GM21619 (cell line): ENCODE measurements at regions not wholly inside any gene's neighbourhood (a gene's known extent, or its start where the extent isn't known, plus 50 kb on each side); places are given as distances from the start of the nearest gene placed in this dataset.

Experiments used
- ATAC-seq: cut with Tn5 transposase; IDR thresholded peaks from one replicate; pipeline ENCODE4 v1.9.1; 2021; ENCODE audit not compliant: unreplicated experiment

GRCh38 chr14:101705733-101706508 is 55.6 kb upstream of the PPP2R5C start:
- ATAC-seq, result no peak

DNA sequence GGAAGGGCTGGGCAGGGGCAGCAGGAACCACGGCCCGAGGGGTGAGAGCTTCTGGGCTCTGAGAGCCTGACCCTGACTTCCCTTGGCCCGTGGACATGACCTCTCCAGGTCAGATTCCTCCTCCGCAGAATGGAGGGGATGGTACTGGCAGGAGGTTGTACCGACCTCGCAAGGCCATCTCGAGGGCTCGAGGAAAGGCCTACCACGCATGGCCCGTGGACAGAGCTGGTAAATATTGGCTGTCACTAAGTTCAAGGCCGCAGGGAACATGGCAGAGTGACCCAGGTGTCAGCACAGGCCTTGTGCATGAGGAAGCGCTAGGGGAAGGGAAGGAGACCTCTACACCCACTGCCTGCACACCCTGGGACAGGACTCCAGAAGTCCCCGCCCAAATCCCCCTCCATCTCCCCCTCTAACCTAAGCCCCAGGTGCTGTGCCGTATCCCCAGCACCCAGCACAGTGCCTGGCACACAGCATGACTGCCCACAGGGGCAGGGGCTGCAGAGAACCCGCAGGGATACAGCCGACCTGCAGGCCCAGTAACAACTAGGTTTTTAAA is 54.9 kb upstream of the PPP2R5C start:
- ATAC-seq, result no peak

DNA sequence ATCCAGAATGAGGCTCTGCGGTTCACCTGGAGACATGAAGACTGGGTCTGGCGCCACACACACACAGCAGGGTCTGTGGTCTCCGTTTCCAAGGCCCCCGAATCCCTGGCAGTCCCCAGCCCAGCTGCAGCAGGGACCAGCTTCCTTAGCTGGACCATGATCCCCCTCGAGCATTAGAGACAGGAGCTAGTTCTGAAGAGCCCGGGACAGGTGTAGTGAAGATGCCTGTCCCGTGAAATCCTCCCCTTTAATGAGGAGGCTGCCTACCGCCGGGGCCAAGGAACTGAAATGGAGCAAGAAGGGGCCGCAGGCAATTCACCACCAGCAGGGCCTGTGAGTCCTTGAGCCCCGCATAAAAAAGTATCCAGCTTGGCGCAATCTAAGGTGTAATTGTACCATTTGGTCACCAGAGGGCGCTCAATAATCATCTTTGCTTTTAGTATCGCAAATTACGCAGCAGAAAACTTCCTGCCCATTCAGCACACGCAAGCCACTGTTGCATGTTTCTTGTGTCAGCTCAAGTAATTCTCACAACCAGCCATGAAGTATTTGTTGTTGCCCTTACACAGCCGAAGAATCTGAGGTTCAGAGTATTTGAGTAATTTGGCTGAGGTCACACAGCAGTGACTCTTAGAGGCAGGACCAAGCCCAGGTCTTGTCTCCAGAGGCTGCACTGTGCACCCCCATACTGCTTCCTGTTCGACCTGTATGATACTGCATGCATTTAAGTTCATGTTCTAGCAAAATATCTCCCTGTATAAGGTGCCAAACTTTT is 54.3 kb upstream of the PPP2R5C start:
- no peak for ATAC-seq

DNA sequence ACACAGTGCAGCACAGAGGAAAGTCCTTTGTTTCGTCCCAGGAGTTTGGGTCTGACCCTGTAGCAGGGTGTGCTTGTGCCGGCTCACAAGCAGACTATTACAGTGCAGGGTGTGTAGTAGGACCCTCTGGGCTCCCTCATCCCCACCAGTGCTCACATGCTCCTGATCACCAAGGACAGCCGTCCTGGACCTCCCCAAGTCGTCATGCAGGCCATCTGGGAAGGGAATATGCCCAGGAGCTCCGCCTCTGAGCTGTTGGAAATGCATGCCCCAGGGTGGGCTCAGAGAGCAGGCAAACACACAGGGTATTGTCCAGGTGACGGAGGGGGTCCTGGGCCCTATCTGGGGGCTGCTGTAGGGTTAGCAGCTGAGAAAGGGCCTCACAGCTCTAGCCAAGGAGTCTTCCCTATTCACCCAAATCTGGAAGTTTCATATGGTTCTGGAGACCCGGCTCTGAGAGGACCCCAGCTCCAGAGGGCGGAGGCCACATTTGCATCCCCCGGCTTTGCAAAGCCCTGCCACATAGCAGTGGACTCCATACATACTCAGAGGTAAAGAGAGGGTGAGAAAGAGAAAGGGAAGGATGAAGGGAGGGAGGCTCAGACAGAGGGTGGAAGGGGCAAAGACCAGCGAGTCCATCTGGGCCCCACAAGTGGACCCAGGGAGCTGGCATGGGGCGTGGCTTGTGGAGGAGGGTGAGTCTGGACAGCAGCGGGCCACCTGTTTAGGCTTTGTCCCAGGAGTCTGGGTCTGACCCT is 53.5 kb upstream of the PPP2R5C start:
- no peak for ATAC-seq

- ATAC-seq, result no peak
These were observed 52.5 kb upstream of the PPP2R5C start for GRCh38 chr14:101708853-101709532.

DNA sequence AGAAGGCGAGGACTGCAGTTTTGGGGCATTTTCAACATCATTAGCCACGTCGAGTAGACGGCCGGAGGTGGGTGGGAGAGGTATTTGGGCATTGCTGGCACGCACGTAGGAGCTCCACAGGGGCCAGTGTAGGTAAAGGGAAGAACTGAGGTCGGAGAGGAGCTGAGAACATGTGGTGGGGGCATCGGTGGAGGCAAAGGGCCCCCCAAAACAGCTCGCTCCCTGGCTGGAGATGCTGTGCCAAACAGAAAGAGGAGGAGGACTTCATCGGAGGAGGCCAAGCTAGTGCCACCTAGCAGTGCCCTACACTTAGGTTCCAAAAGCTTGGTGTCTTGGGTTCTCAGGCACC is 52.0 kb upstream of the PPP2R5C start:
- ATAC-seq, result no peak

DNA sequence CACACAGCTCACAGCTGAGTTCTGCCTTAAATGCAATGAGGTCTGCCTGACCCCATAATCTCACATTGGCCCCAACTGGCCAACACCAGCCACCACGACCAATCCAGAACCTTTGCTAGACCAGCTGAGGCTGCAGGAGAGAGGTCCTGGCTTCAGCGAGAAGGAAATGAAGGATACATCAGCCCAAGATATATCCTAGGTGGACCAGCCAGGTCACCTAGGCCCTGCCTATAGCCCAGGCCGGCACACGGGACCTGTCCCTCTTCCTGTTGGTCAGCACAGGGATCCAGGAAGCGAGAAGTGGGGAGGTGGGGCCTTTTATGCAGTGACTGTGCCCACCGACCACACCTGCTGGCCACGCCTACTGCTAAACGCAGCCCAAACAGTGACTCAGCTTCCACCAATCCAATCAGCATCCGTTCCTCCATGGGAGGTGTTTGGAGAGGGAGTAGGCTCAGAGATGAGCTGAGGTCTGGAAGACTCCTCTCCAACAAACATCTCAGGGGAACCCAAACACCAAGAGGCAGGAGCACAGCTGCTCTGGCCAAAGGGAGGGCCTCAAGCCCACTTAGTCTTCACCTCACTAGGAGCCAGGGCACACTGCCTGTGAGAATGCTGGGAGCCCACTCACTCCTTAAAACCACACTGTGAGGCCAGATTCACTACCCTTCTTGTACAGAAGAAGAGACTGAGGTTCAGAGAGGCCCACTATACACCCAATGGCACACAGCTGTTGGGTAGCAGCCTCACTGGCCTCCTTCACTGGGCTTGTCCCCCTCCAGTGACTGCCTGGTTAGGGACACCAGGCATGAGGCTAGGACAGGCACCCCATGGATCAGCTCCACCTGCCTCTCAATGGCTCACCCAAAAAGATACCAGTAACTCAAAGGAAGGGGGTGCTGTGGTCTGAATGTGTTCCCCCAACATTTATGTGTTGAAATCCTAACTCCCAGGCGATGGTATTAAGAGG is 51.3 kb upstream of the PPP2R5C start:
- ATAC-seq, result no peak

DNA sequence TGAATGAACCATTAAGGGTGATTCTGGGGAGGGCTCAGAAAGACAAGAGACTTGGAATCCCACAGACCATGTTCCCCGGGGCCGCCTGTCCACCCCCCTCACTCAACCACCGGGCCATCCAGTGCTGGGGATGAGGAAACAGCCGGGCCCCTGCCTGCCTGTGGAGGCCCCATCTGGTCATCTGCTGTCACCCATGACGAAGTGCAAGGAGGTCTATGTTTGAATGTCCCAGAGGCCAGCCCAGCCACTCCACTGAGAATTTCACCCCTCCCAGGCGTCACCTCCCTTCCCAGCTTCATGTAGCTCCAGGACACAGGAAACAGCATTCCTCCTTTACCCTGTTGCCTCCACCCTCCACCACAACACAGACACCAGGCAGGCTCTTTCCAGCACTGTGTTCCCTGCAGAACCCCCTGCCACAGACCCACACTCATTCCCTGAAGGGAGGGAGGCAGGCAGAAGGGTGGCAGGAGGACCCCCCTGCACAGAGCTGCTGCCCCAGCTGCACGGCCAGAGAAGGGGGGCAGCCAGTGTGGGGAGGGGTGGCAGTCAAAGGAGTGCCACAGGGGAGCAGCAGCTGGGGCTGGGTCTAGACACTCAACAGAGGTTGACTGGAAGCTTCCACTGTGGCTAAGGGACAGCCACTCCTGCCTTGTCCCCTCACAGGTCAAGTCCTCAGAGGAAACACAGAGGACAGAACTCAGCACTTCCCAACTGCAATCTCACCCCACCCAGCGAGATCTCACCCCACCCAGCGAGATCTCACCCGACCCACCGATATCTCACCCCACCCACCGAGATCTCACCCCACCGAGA is 50.3 kb upstream of the PPP2R5C start:
- no peak for ATAC-seq
